ENCODE measurements at regions not wholly inside any gene's neighbourhood (a gene's known extent, or its start where the extent isn't known, plus 50 kb on each side); places are given as distances from the start of the nearest gene placed in this dataset.

GRCh38 chr13:105030851-105031250 is 1504.6 kb downstream of the EFNB2 start:
- DNase-seq (ENCODE audit: low spot score) = no peak
- no peaks in the 10 kb centered on the region for H3K9me3 Mint-ChIP-seq (ENCODE audit: low read depth)
- no peak overlapping the region for H3K4me3 Mint-ChIP-seq (ENCODE audit: unreplicated experiment)
- TF ChIP-seq CTCF (IDR thresholded peaks at IDR 0.05) = no peak
- no peaks in the 10 kb centered on the region for H3K27me3 Mint-ChIP-seq (ENCODE audit: low read depth)
- H3K4me1 Mint-ChIP-seq (ENCODE audit: low read depth) = no peaks in the 10 kb centered on the region
- H3K27ac Mint-ChIP-seq (ENCODE audit: unreplicated experiment) = no peak overlapping the region
- no peaks in the 10 kb centered on the region for H3K36me3 Mint-ChIP-seq (ENCODE audit: low read depth)

- DNase-seq (ENCODE audit: low spot score) = no peak
- H3K4me3 Mint-ChIP-seq (ENCODE audit: unreplicated experiment) = no peak overlapping the region
- no peaks in the 10 kb centered on the region for H3K4me1 Mint-ChIP-seq (ENCODE audit: low read depth)
- H3K27me3 Mint-ChIP-seq (ENCODE audit: low read depth) = no peaks in the 10 kb centered on the region
- no peak overlapping the region for H3K27ac Mint-ChIP-seq (ENCODE audit: unreplicated experiment)
- H3K36me3 Mint-ChIP-seq (ENCODE audit: low read depth) = no peaks in the 10 kb centered on the region
- H3K9me3 Mint-ChIP-seq (ENCODE audit: low read depth) = peaks cover 8% of the 10 kb centered on the region
- TF ChIP-seq CTCF (IDR thresholded peaks at IDR 0.05) = no peak
Measured at GRCh38 chr13:105019073-105019472, 1516.4 kb downstream of the EFNB2 start.

GRCh38 chr13:105016266-105016665 is 1519.2 kb downstream of the EFNB2 start:
- no peaks in the 10 kb centered on the region for H3K27me3 Mint-ChIP-seq (ENCODE audit: low read depth)
- TF ChIP-seq CTCF (IDR thresholded peaks at IDR 0.05) = no peak
- H3K4me1 Mint-ChIP-seq (ENCODE audit: low read depth) = no peaks in the 10 kb centered on the region
- no peaks in the 10 kb centered on the region for H3K9me3 Mint-ChIP-seq (ENCODE audit: low read depth)
- H3K4me3 Mint-ChIP-seq (ENCODE audit: unreplicated experiment) = no peak overlapping the region
- H3K36me3 Mint-ChIP-seq (ENCODE audit: low read depth) = no peaks in the 10 kb centered on the region
- no peak for DNase-seq (ENCODE audit: low spot score)
- H3K27ac Mint-ChIP-seq (ENCODE audit: unreplicated experiment) = no peak overlapping the region

GRCh38 chr13:105008604-105009003 is 1526.9 kb downstream of the EFNB2 start:
- no peak overlapping the region for H3K4me3 Mint-ChIP-seq (ENCODE audit: unreplicated experiment)
- H3K36me3 Mint-ChIP-seq (ENCODE audit: low read depth) = no peaks in the 10 kb centered on the region
- no peak overlapping the region for H3K27ac Mint-ChIP-seq (ENCODE audit: unreplicated experiment)
- TF ChIP-seq CTCF (IDR thresholded peaks at IDR 0.05) = no peak
- no peaks in the 10 kb centered on the region for H3K9me3 Mint-ChIP-seq (ENCODE audit: low read depth)
- DNase-seq (ENCODE audit: low spot score) = no peak
- peaks cover 5% of the 10 kb centered on the region for H3K4me1 Mint-ChIP-seq (ENCODE audit: low read depth)
- H3K27me3 Mint-ChIP-seq (ENCODE audit: low read depth) = no peaks in the 10 kb centered on the region

GRCh38 chr13:105007166-105007808 is 1528.2 kb downstream of the EFNB2 start:
- TF ChIP-seq CTCF (IDR thresholded peaks at IDR 0.05) = no peak

More at GRCh38 chr13:105007166-105007808, 1528.2 kb downstream of the EFNB2 start:
- DNase-seq (ENCODE audit: low spot score) = no peak
- Mint-ChIP-seq H3K27me3 (ENCODE audit: low read depth) (no peaks in the 10 kb centered on the region), H3K9me3 (ENCODE audit: low read depth) (no peaks in the 10 kb centered on the region), H3K4me3 (ENCODE audit: unreplicated experiment) (no peak overlapping the region), H3K4me1 (ENCODE audit: low read depth) (peaks cover 5% of the 10 kb centered on the region), H3K27ac (ENCODE audit: unreplicated experiment) (no peak overlapping the region), H3K36me3 (ENCODE audit: low read depth) (no peaks in the 10 kb centered on the region)

All from chondrocyte (in vitro differentiated cells).